HL-60 (cell line): ENCODE measurements at regions not wholly inside any gene's neighbourhood (a gene's known extent, or its start where the extent isn't known, plus 50 kb on each side); places are given as distances from the start of the nearest gene placed in this dataset.

ENCODE experiments used
- DNase-seq, 2 experiments: peaks; one replicate each; pipeline ENCODE4 v3.0.0-alpha.2; 2010 to 2020; ENCODE audit warnings: low read depth in 1 of 2, low spot score in 1 of 2
- H3K27ac ChIP-seq: fragments of 250-450 bp; sonication (Bioruptor Pico); replicated peaks from 2 replicates; pipeline ENCODE4 v1.5.1; 2020; ENCODE audit warnings: mild to moderate bottlenecking, moderate library complexity
- H3K27me3 ChIP-seq: fragments of 250-450 bp; sonication (Bioruptor Pico); 2 replicates; pipeline ENCODE4 v1.5.1; 2021; ENCODE audit warnings: mild to moderate bottlenecking, moderate library complexity; ENCODE audit not compliant: insufficient read depth, poor library complexity, severe bottlenecking
- H3K4me3 ChIP-seq: replicated peaks from 2 replicates; pipeline ENCODE4 v1.5.1; 2011; ENCODE audit warnings: mild to moderate bottlenecking, control low read depth, low read length; ENCODE audit not compliant: insufficient read depth
- CTCF ChIP-seq: IDR thresholded peaks from one replicate; pipeline ENCODE4 v1.5.1; 2011; ENCODE audit warnings: low read length, control low read depth, inconsistent platforms; ENCODE audit not compliant: insufficient read depth
- GABPA ChIP-seq: IDR thresholded peaks from 2 replicates; pipeline ENCODE4 v1.6.1; 2012; ENCODE audit warnings: low read depth
- POLR2AphosphoS5 ChIP-seq: IDR thresholded peaks from 2 replicates; pipeline ENCODE4 v1.6.1; 2012; ENCODE audit warnings: low read depth
- REST ChIP-seq: IDR thresholded peaks from 2 replicates; pipeline ENCODE4 v1.6.1; 2012; ENCODE audit warnings: low read depth; ENCODE audit not compliant: insufficient replicate concordance
- SPI1 ChIP-seq: IDR thresholded peaks from 2 replicates; pipeline ENCODE4 v1.6.1; 2012; ENCODE audit warnings: low read depth, mild to moderate bottlenecking, borderline replicate concordance

DNA sequence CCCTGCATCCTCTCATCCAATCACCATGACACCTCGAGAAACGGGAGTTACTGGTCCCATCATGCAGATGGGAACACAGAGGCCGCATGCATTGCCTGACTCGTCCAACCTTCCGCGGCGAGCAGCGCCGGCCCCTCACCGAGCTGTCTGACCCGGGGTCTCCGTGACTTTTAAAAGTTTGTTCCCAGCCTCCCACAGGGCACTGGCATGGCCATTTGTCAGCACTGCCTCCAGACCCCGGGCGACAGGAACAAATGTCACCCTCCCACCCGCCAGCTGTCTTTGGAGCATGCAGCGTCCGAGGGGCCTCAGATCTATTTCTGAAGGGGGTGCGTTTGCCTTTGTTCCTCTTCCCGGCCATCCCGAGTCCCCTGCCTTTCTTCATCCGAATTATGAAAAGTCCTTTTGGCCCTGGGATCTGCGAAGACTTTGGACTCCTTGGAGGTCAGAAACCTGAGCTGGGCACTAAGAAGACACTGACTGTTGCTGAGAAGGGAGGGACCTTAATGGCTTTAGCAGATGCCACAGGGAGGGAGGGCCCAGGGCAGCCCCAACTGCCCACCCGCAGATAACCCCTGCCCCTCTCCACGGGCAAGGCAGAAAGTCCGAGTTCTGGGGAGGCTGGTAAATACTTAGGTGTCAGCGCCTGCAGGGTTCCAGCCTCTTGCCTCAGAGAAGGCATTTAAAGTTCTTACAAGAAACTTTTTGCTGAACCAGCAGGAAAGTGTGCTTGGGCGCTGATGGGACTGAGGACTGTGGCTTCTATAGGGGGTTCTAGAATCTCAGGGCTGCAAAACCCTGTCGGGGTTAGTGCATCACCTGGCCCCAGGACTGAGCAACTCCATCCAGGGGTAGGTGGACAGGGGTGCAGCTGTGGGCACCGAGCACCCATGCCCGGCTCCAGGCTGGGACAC lies 348.1 kb downstream of the FOXL1 start:
- TF ChIP-seq GABPA (no peak), POLR2AphosphoS5 (no peak), REST (no peak), CTCF (no peak), SPI1 (no peak)
- no peak for DNase-seq
- H3K4me3 ChIP-seq = no peak overlapping the region
- no peak overlapping the region for H3K27ac ChIP-seq
- H3K27me3 ChIP-seq = no peaks in the 10 kb centered on the region

DNA sequence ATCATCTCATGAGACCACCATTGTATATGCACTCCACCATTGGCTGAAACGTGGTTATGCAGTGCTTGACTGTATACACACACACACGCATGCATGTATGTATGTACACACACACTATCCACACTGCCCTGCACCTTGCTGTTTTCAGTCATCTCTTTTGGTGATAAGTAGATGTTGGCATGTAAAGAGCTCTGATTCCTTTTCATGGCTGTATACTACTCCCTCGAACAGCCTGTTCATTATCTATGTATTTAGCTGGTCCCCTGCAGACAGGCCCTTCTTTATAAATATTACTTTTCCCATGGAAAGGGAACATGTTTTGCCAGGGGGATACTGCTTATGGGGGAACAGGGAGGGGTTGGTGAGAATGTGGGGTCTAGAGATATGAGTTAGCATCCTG lies 349.4 kb downstream of the FOXL1 start:
- Histone ChIP-seq H3K27me3 (no peaks in the 10 kb centered on the region), H3K4me3 (no peak overlapping the region), H3K27ac (no peak overlapping the region)
- TF ChIP-seq GABPA (no peak), REST (no peak), POLR2AphosphoS5 (no peak), CTCF (no peak), SPI1 (no peak)
- no peak for DNase-seq

GRCh38 chr16:86928523-86929011 lies 350.2 kb downstream of the FOXL1 start:
- no peak overlapping the region for H3K4me3 ChIP-seq
- H3K27ac ChIP-seq = no peak overlapping the region
- DNase-seq = no peak
- no peak for TF ChIP-seq SPI1
- no peak for TF ChIP-seq GABPA
- no peak for TF ChIP-seq CTCF
- no peak for TF ChIP-seq REST
- TF ChIP-seq POLR2AphosphoS5 = no peak
- H3K27me3 ChIP-seq = no peaks in the 10 kb centered on the region
